HG03066 (cell line): ENCODE measurements at regions not wholly inside any gene's neighbourhood (a gene's known extent, or its start where the extent isn't known, plus 50 kb on each side); places are given as distances from the start of the nearest gene placed in this dataset.
"Not testable (repeated sequence)": the region's sequence is repeated elsewhere in the genome, so short reads cannot be mapped to it uniquely, and the experiment has no call there.

Experiments
- ATAC-seq: cut with Tn5 transposase; IDR thresholded peaks from one replicate; pipeline ENCODE4 v1.9.1; 2021; ENCODE audit warnings: low read depth; ENCODE audit not compliant: unreplicated experiment

DNA sequence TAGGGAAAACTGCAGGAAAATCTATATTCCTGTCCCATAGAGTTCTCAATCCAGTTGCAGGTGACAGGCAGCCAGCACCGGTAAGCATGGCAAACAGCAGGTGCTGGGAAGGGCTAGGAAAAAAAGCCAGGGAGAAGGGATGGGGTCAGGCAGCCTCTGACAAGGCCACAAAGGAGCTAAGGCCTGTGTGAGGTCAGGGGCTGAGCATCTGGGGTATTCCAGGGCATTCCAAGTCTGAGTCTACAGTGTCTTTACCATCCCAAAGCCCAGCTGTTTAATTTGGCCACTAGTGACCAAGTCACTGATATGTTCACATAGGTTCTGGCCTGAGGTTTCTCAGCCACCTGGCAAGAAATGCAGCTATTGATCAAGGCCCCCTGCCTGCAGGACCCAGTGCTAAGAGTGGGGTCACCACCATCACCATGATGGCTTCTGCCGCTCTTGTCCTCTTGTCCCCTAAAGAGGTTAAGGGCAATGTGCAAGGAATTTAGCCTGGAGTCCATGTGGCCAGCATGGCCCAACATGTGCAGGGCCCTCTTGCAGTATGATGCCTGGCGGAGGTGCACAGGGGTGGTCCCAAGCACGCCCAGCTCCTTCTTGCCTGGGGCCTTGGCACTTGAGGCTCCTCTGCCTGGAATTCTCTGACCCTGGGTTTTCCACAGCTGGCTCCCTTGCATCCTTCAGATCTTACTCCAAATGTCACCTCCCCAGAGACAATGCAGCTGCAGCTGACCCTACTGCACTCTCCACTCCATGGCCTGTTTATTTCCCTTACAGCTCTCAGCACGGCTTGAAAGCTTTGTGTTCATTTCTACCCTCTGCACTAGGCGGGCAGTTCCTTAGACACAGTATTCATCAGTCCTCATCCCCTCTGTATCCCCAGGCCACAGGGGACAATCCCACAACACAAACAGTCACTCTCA lies 213.1 kb downstream of the MSX2 start:
- no peak for ATAC-seq

DNA sequence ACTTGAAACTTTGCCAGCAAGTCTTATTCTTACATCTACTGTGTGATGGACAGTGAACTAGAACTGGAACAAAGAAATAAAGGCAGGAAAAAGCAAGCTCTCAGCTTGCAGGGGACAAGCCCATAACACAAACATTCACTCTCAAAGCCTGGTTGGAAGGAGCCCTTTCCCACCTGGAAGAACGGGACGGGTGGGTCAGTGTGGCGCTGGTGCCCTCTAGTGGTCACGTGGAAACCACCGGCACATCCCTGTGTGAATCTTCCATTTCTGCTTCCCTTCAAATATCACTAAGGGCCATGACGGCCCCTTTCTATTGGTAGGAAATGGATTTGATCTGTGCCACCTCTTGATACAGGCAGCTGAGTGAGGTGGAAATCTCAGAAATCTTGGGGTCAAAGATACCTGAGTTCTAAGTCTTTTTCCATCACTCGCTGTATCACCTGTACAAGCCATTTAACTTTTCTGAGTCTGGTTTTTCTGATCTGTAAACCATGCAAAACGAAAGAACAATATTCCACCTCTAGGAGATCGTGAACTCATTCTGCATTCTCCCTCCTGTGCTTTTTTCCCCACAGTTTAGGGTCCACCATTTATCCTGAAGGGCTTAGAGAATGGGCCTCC lies 211.6 kb downstream of the MSX2 start:
- ATAC-seq: no peak

DNA sequence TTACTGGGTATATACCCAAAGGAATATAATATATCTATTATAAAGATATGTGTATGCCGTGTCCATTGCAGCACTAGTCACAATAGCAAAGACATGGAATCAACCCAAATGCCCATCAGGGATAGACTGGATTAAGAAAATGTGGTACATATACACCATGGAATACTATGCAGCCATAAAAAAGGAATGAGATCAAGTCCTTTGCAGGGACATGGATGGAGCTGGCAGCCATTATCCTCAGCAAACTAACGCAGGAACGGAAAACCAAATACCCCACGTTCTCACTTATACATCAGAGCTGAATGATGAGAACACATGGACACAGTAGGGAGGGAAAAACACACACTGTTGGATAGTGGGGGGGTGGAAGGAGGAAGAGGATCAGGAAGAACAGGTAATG lies 206.7 kb downstream of the MSX2 start:
- ATAC-seq: not testable (repeated sequence)

DNA sequence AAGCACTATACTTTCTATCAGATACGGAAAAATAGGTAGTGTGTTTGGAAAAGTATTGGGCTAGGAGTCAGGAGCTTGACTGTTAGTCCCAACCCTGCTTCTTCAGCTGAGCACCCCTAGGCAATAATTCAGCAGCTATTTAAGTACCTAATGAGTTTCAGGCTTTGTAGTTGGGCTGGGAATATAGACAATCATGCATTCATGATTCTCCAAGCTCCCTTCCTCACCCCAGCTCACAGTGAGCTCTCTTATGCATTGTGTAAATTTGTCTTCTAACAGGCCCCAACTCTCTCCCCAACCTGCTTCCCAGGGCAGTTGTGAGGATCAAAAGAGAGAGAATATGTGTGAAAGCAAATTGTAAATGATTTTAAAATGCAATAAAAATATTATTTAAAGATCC lies 201.2 kb downstream of the MSX2 start:
- ATAC-seq: no peak

DNA sequence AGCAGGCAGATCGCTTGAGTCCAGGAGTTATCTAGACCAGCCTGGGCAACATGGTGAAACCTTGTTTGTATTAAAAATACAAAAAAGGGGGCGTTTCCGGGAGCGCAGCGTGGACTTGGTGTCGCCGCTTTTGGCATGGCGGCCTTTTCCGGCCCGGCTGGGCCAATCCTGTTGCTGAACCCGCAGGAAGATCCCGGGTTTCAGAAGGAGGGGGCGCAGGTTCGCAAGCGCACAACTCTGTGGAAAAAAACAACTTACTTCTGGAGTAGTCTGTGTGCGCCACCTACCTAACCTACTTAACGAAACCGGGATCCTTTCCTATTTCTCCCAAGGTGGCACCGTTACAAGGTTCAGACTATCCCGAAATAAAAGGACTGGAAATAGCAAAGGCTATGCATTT lies 198.6 kb downstream of the MSX2 start:
- no peak for ATAC-seq

DNA sequence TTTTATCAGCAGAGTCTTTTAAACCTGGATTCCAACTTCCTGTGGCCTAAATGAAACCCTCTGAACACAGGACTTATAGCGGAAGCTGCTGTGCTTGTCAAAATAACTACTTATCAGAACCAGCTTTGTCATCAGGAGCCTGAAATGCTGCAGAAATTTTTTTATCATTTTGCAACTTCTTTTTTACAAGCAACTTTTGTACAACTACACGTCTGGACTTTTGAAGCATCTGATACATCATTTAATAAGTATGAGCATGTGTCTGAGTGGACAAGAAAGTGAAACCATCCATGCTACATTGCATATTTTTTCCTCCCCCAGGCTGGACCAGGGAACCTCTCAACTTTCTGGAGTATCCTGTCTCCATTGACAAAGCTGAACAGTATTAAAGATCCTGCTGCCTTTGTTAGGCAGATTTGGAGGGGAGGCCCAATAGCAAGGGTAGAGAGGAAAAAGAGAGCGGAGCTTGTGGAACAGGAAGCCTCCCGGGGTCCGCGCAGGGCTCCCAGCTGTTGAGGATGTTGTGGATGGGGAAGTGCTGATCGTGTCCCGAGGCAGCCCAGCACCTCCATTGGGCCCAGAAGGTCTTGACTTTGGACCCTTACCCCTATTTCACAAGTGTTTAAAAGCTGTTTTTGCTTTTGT lies 196.6 kb downstream of the MSX2 start:
- no peak for ATAC-seq

DNA sequence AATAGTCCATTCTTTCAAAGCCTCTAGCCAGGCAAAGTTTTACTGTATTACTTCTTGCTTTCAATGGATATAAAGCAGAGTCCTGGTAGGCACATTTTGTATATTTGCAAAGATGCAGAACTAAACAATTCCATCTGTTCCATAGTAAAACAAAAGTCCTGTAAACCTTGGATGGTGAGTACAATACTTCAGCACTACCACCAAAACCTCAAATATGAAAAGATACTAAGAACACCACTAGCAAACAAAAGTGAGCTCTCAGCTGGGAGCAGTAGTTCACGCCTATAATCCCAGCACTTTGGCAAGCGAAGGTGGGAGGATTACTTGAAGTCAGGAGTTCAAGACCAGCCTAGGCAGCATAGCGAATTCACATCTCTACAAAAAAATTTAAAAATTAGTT lies 195.0 kb downstream of the MSX2 start:
- ATAC-seq: no peak

DNA sequence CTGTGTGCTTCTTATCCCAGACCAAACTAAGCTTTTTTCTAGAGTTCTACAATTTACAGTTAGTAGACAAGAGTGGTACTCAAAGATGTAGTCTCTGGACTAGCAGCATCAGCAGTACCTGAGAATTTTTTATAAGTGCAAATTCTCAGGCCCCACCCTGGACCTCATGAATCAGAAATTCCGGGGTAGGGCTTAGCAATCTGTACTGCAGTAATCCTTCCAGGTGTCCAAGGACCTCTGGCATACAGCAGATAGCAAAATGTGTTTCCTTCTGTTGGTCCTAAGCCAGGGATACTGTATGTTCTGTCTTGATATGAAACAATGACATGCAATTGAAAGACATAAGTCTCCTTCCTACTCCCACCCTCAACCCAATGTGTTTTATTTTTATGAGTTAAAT lies 194.3 kb downstream of the MSX2 start:
- no peak for ATAC-seq

DNA sequence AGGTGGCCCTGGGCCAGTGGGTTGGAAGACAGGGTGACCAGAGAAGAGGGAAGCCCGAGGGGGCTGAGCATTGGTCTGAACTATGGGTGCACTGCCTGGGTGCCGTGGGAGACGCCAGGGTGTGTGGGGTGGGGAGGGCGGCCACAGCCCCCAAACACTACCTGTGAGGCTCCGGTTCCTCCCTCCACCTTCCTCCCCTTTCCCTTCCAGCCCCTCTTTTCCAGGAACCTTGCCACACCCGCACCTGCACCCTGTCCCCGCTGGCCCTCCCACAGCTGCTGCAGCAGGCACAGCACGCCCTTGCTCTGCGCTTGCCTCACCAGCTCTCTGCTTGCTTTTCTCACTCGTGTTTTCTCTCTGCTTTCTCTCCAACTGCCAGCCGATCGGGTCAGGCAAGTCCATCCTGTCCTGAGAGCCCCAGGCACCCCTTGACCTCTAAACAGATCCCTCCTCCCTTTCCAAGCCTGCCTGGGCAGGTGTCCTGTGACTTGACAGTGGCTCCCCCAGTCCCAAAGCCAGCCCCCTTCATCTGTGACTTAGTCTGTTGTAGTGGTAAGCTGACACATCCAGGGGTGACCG lies 193.7 kb downstream of the MSX2 start:
- ATAC-seq: no peak

DNA sequence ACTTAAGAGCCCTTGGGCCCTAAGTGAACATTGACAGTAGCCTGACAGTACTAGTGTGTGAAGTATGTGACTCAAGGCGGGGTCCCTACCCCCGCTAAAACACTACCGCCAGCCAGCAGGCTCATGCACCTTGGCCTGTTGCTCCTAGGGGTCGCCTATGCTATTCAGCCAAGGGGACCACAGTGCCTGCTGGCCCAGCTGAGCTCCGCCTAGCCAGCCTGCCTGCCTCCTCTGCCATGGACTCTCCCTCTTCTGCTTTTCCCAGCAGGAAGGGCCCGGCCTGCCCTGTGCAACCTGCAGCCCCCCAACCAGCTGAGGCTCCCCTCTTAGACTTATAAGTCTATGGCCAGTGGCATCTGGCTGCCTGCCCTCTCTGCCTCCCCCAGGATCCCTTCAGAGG lies 193.1 kb downstream of the MSX2 start:
- not testable (repeated sequence) for ATAC-seq

DNA sequence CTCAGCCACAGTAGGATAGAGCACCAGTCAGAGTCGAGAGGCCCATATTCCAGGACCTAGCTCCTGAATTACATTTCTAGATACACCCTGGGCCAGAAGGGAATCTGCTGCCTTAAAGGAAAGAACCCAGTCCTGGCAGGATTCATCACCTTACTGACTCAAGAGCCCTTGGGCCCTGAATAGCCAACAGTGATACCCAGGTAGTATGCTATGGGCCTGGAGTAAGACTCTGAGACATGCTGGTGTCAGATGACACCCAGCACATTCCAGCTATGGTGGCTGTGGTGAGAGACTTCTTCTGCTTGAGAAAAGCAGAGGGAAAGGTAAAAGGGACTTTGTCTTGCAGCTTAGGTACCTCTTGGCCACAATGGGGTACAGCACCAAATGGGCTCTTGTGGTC lies 192.5 kb downstream of the MSX2 start:
- not testable (repeated sequence) for ATAC-seq

DNA sequence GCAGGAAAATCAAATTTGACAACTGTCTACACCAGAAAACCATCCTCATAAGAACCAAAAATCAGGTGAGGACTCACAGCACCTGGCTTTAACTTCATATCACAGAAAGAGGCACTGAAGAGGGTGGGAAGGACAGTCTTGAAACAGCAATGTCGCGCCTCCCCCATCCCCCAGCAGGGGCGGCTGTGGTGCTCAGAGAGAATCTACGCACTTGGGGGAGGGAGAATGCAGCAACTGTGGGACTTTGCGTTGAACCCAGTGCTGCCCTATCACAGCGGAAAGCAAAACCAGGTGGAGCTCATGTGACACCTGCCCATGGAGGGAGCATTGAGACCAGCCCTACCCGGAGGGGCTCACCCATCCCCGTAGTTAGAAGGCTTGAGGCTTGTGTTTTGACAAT lies 191.8 kb downstream of the MSX2 start:
- no peak for ATAC-seq

DNA sequence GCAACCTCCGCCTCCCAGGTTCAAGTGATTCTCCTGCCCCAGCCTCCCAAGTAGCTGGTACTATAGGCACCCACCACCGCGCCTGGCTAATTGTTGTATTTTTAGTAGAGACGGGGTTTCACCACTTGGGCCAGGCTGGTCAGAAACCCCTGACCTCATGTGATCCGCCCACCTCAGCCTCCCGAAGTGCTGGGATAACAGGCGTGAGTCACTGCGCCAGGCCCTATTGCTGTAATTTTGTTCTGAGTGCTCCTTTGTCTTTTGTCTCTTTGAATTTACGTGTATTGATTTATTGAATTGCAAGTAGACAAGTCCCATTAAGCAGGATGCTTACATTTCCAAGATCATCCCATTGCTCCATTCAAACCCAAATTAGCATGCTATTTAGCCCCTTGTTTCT lies 186.7 kb downstream of the MSX2 start:
- ATAC-seq: no peak

DNA sequence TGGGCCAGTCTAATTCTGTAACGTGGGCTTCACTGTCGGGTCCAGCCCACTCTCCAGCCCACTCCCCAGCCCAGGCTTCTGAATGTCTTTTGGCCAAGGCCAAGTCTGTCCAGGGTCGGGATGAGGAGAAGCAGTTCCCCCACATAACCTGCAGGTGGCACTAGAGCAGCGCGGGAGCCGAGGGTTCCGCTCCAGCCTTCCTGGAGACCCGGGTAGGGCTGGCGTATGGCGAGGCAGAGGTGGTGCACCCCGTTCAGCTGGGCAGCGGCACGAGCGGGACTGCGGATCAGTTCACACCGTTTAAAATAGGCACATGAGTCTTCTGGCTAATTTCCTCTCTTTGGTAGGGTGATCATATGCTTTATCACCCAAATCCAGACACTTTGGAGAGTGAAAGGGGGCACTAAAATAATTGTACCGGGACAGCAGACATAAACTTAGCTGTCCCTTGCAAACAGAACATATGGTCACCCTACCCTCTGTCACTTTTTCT lies 185.9 kb downstream of the MSX2 start:
- ATAC-seq: peak; percentile 90

DNA sequence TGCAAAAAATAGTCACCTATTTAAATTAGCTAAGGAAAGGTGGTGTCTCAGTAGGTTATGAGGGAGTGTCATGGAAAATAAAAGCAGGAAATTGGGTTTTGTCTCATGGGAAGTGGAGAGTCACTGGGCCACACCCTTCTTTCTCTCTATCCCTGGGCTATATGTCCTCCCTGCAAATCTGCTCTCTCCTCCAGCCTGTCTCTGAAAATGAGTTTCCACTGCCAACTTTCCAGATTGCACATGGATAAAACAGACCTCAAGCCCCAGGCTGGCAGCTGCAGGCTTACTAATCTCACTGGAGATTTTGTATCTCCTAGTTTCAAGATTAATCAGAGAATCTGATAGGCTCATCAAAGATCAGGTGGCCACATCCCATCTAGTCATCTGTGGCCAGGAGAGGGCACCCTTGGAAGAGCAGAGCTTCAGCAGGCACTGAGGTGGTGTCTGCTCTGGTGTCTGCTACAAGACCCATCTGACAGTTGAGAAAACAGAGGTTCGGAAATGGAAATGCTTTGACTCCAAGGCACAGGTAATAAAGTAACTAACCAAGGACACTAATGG lies 178.9 kb downstream of the MSX2 start:
- ATAC-seq: no peak

DNA sequence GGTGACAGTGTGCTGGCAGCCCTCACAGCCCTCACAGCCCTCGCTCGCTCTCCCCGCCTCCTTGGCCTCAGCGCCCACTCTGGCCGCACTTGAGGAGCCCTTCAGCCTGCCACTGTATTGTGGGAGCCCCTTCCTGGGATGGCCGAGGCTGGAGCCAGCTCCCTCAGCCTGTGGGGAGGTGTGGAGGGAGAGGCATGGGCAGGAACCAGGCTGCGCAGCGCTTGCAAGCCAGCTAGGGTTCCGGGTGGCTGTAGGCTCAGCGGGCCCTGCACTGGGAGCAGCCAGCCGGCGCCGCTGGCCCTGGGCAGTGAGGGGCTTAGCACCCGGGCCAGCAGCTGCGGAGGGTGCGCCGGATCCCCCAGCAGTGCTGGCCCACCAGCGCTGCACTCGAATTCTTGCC lies 177.0 kb downstream of the MSX2 start:
- no peak for ATAC-seq

DNA sequence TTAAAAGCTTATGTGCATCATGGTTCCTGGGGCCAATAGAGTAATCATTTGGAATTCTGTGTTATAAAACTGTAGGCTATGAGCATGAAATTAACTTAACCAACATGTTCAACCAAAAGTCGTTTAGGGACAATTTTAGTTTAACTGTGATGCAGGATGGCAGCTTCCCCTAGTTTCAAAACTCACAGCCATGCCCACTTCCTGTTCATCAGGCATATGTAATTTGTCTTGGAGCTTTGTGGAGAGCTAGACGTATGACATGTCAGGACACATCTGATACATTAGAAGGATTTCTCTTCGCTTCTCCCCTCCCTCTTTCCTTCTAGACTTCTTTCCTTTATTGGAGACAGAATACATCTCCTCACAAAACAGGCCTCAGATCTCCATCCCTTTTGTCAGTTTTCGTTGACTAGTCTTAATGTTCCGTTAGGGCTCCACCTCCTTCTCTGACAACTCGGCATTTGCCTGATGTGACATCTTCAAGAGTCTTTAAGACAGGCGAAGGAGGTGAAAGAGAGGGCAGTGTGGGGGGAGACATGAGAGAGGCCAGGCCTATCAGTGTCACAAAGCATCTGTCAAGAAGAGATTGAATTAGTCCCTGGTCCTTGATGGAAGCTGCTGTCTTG lies 176.0 kb downstream of the MSX2 start:
- no peak for ATAC-seq

DNA sequence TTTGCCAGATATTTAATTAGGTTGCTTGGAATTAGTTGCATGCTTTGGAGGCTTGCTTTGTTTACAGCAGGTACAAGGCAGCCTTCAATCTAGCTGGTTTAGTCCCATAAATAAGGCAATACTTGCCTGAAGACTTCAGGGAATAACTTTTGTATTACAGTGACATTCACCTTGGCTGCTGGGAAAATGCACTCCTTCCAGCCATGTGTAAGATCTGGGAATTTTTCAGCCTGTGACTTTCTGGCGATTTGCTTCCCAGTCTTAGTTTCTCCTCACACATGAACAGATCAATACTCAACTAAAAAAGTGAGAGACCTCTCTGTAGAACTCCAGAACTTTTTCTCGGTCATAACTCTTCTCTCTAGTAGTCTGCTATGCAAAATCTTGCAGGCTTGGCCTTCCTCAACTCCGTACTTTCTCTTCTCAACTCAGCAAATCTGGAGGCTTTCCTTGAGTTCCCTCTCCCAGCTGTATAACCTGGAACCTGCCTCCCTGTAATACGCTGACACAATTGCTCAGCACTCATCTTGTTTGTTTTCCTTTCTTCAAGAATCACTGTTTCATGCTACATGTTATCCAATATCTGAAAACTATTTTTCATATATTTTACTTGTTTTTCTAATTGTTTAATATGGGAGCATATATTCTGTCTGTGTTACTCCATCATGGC lies 173.0 kb downstream of the MSX2 start:
- no peak for ATAC-seq

DNA sequence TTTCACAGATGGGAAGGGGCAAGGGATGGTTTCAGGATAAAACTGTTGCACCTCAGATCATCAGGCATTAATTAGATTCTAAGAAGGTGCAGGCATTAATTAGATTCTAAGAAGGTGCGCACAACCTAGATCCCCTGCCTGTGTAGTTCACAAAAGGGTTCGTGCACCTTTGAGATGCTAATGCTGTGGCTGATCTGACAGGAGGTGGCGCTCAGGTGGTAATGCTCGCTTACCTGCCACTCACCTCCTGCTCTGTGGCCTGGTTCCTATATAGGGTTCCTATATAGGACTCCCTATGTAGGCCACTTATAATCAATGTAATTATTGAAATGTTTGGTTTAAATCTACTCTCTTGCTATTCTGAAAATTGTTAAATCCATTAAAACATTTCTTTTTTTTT lies 171.0 kb downstream of the MSX2 start:
- ATAC-seq: no peak

DNA sequence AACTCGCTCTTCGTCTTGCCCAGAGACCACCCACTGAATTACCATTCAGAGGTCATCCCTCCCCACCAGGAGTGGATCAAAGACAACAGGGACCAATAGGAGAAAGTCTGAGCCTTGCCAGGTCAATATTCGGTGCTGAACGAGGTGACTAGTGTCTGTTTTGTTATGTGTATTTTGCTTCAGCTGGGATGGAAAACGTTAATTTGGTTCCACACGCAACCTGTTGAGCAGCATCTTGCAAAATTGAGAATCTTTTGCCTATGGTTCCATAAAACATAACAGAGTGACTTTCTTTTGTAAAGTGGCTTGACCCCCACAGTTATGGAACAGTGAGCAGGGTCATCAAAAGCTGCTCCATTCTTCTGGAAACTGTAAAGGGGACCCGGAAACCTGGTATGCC lies 168.4 kb downstream of the MSX2 start:
- no peak for ATAC-seq
